Activated T-cell treated with anti-CD3 and anti-CD28 coated beads, Interleukin-2, amount 50 U/mL, for 72 hours (primary cell): ENCODE measurements at regions not wholly inside any gene's neighbourhood (a gene's known extent, or its start where the extent isn't known, plus 50 kb on each side); places are given as distances from the start of the nearest gene placed in this dataset.

Source experiments
- ATAC-seq, 2 donors: fragments of 150-1000 bp; cut with Tn5 transposase; replicated peaks in 1 of 2; 2 replicates each; pipeline ENCODE4 v1.10.0; 2021; ENCODE audit warnings: moderate library complexity in 2 of 2, mild to moderate bottlenecking in 1 of 2
- DNase-seq, 2 donors: peaks; one replicate each; pipeline ENCODE4 v3.0.0; 2021 to 2022; ENCODE audit warnings: mixed read lengths in 1 of 2
- H3K27ac Mint-ChIP-seq: one replicate; pipeline ENCODE4 v1.8.0; 2022; ENCODE audit warnings: mild to moderate bottlenecking, moderate library complexity, mixed read lengths
- H3K27me3 Mint-ChIP-seq: one replicate; pipeline ENCODE4 v1.8.0; 2022; ENCODE audit warnings: low read depth, mixed read lengths
- H3K36me3 Mint-ChIP-seq, 2 donors: one replicate each; pipeline ENCODE4 v1.8.0; 2022; ENCODE audit warnings: mixed read lengths in 2 of 2, mild to moderate bottlenecking in 1 of 2; ENCODE audit not compliant: insufficient read depth in 2 of 2
- H3K4me1 Mint-ChIP-seq: one replicate; pipeline ENCODE4 v1.8.0; 2022; ENCODE audit warnings: low read depth, mixed read lengths
- H3K4me3 Mint-ChIP-seq, 2 donors: one replicate each; pipeline ENCODE4 v1.8.0; 2022; ENCODE audit warnings: mild to moderate bottlenecking in 2 of 2, mixed read lengths in 2 of 2, moderate library complexity in 2 of 2
- H3K9me3 Mint-ChIP-seq, 2 donors: one replicate each; pipeline ENCODE4 v1.8.0; 2022; ENCODE audit warnings: mixed read lengths in 2 of 2

DNA sequence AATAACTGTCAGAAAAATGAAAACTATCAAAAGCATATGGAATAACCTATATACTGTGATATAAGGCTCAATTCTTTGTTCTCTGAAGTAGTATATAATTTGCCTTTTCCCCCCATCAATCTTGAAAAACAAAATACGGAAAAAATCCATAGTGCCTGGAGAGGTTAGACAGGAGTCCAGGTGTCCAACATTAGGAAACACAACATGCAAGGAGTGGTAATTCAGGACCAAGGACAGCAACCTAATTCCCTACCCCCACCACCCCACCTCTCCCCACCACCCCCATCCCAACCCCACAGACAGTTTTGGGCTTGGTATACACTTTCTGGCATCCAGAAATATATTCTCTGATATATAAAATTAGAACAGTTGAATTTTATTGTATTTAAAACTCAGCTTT, 55.1 kb upstream of the SLC25A26 start:
- no peak overlapping the region for H3K4me3 Mint-ChIP-seq
- ATAC-seq = no peak
- no peak for DNase-seq
- H3K27me3 Mint-ChIP-seq = no peaks in the 10 kb centered on the region
- no peaks in the 10 kb centered on the region for H3K4me1 Mint-ChIP-seq
- peaks cover 0 to 2% of the 10 kb centered on the region in 2 donors for H3K9me3 Mint-ChIP-seq
- H3K36me3 Mint-ChIP-seq = no peaks in the 10 kb centered on the region
- no peak overlapping the region for H3K27ac Mint-ChIP-seq

DNA sequence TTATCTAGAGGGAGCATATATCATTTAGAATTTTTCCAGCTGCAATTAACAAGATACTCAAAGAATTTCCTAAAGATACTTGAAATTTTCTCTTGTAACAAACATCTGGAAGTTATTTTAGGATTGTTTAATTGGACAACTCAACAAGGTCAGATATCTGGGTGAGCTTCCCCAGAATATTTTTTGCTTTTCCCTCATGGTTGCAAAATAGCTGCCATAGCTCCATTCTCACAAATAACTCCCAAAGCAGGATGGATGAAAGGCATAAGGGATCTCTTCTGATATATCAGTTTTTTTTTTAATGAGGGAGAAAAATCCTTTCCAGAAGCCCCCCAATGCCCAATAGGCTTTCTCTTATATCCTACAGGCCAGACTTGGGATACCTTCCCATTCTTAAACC, 56.6 kb upstream of the SLC25A26 start:
- H3K4me3 Mint-ChIP-seq = no peak overlapping the region
- ATAC-seq (no peak), DNase-seq (no peak)
- H3K4me1 Mint-ChIP-seq = no peaks in the 10 kb centered on the region
- H3K9me3 Mint-ChIP-seq = peaks cover 0 to 2% of the 10 kb centered on the region in 2 donors
- H3K27me3 Mint-ChIP-seq = no peaks in the 10 kb centered on the region
- H3K36me3 Mint-ChIP-seq = no peaks in the 10 kb centered on the region
- H3K27ac Mint-ChIP-seq = no peak overlapping the region

DNA sequence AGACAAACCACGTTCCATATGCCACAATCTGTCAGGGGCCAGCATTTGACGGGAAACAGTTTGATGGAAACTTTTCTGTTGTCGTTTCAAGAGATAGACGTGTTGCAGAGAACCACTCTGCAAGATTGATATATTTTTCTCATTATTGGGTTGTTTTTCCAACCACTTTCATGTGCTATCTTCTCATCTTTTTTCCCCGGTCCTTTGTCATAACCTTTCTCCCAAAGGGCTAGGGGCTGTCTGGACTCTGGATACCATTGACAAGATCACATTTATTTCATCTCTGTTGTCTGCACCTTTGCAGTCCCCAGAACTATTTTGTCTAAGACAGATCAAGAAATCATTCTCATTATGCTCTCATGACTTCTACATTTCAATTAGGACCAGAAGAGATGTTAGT, 57.6 kb upstream of the SLC25A26 start:
- H3K27me3 Mint-ChIP-seq = no peaks in the 10 kb centered on the region
- no peaks in the 10 kb centered on the region for H3K4me1 Mint-ChIP-seq
- no peak overlapping the region for H3K27ac Mint-ChIP-seq
- H3K36me3 Mint-ChIP-seq = no peaks in the 10 kb centered on the region
- ATAC-seq (no peak), DNase-seq (no peak)
- H3K4me3 Mint-ChIP-seq = no peak overlapping the region
- H3K9me3 Mint-ChIP-seq = peaks cover 0 to 2% of the 10 kb centered on the region in 2 donors

DNA sequence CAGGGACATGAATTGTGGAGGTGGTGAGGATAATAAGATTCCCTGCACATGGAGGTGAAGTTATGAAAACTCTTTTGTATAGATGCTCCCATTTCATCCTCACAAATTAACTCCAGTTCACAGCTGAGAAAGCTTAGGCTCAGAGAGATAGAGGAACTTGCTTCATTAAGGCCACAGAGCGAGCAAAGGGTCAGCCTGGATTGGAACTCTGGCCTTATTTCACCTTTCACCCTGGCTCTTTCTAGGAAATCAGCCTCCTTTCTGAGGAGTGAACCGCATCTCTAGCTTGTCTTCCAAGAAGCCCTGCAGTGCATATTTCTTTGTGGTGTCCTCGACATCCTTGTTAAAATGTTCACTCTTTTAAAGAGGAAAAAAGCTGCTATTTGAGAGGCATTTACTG, 58.0 kb upstream of the SLC25A26 start:
- H3K4me1 Mint-ChIP-seq = no peaks in the 10 kb centered on the region
- no peak for DNase-seq
- no peaks in the 10 kb centered on the region for H3K36me3 Mint-ChIP-seq
- ATAC-seq = no peak
- no peak overlapping the region for H3K27ac Mint-ChIP-seq
- H3K27me3 Mint-ChIP-seq = no peaks in the 10 kb centered on the region
- H3K4me3 Mint-ChIP-seq = no peak overlapping the region
- H3K9me3 Mint-ChIP-seq = peaks cover 0 to 2% of the 10 kb centered on the region in 2 donors

DNA sequence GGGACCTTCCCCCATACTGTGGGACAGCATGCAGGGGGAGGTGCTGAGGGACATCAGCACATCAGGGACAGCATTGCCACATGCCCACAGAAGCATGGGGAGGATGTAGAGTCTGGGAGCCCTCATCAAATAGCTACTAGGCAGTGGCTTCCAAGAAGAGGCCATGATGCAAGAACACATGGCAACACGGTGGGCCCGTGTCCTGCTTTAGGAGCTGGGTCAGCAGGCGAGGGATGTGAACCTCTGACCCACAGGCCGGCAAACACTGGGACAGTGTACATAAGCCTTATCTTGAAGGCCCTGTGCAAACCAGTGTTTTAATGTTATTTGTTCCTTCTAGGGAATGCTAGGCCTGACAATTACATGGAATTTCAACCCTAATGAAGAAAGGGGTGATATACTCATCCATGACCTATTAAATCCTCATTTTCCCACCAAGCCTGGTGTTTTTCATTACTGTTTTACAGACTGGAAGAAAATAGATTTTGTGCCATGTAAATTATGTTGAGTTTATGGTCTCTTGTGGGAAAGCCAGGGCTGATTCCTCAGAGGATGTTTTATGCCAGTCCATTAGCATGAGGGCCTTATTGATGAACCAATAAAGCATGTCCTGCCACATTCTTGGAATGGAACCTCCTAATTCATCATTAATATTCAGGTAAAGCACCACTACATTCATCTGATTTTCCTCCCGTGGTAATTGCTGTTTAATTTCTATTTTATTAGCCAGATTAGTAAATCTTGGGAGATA, 61.7 kb upstream of the SLC25A26 start:
- no peaks in the 10 kb centered on the region for H3K4me1 Mint-ChIP-seq
- no peaks in the 10 kb centered on the region for H3K9me3 Mint-ChIP-seq
- no peak overlapping the region for H3K4me3 Mint-ChIP-seq
- peaks cover 12% of the 10 kb centered on the region for H3K27me3 Mint-ChIP-seq
- no peak overlapping the region for H3K27ac Mint-ChIP-seq
- no peaks in the 10 kb centered on the region for H3K36me3 Mint-ChIP-seq
- DNase-seq = no peak
- ATAC-seq = no peak

DNA sequence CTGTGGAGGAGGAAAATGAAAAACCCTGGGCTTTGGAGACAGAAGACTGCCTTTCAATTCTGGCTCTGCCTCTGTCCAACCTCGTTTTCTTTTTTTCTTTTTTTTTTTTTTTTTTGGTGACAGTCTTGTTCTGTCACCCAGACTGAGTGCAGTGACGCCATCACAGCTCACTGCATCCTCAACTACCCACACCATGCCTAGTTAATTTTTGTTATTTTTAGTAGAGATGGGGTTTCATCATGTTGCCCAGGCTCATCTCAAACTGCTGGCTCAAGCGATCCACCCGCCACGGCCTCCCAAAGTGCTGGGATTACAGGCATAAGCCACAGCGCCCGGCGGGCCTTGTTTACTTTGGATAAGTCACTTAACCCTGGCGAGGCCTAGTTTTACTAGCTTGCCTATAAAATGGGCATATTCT, 66.3 kb upstream of the SLC25A26 start:
- Mint-ChIP-seq H3K4me1 (no peaks in the 10 kb centered on the region), H3K27ac (no peak overlapping the region), H3K27me3 (peaks cover 19% of the 10 kb centered on the region), H3K9me3 (no peaks in the 10 kb centered on the region), H3K4me3 (no peak overlapping the region), H3K36me3 (no peaks in the 10 kb centered on the region)
- DNase-seq (no peak), ATAC-seq (no peak)

DNA sequence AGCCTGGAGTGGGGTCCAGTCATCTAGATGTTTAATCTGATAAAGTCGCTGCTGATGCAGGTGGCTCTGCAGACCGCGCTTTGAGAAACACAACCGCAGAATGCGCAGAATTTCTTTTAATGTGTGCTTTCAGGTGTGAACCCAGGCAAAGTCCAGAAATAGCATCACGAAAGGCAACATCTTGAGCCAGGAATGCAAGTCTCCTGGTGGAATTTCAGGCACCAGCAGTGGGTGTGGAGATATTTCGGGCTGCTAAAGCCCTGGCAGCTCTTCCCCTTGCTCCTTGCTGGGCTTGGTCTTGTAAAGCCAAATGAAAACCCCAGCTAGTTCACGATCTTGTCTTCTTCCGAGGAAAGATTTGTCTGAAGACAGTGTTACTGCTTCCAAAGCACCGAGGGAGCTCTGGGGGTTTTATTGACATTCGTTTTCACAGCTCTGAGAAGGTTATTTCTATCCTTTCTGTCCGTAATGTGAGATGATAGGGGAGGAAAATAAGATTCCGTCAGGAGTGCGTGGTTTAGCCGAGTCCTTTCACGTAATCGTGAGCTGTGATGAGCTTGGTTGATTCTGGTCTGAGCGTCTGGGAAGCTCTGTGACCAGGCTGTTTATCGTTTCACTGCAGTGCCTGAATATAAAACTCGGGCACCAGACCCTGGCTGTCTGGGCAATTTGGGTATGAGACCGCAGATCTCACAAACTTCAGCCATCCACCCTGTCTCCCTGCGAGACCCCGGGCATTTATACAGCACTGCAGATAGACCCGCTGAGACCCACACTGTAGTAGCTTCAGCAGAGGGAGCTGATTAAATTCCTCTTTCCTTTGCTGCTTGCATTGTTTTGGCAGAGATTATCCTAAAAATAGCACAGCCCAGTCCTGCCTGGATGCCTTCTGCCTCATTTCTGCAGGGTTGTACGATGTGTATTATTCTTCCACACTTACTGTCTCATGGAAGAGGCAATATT, 67.0 kb upstream of the SLC25A26 start:
- H3K4me1 Mint-ChIP-seq = no peaks in the 10 kb centered on the region
- H3K36me3 Mint-ChIP-seq = no peaks in the 10 kb centered on the region
- H3K9me3 Mint-ChIP-seq = no peaks in the 10 kb centered on the region
- H3K27me3 Mint-ChIP-seq = peaks cover 19% of the 10 kb centered on the region
- H3K27ac Mint-ChIP-seq = no peak overlapping the region
- no peak for DNase-seq
- ATAC-seq = no peak
- H3K4me3 Mint-ChIP-seq = no peak overlapping the region

DNA sequence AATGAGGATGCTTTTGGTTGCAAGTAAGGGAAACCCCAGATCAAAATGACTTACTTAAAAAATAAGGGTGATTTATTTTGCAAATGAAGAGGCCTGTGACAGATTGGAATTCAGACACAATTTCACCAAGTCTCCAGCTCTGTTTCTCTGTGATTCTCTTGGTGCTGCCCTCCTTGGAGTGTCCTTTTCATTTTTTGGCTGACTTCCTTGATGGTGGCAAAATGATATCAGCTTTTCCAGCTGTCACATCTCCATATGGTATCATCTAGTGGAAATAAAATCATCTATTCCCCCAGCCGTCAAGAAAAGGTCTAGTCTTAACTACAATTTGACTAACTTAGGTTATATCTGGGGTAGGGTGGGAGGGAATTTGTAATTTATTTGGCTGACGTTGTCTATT, 68.5 kb upstream of the SLC25A26 start:
- ATAC-seq (no peak), DNase-seq (no peak)
- Mint-ChIP-seq H3K4me3 (no peak overlapping the region), H3K4me1 (no peaks in the 10 kb centered on the region), H3K9me3 (no peaks in the 10 kb centered on the region), H3K36me3 (no peaks in the 10 kb centered on the region), H3K27me3 (peaks cover 24% of the 10 kb centered on the region), H3K27ac (no peak overlapping the region)

DNA sequence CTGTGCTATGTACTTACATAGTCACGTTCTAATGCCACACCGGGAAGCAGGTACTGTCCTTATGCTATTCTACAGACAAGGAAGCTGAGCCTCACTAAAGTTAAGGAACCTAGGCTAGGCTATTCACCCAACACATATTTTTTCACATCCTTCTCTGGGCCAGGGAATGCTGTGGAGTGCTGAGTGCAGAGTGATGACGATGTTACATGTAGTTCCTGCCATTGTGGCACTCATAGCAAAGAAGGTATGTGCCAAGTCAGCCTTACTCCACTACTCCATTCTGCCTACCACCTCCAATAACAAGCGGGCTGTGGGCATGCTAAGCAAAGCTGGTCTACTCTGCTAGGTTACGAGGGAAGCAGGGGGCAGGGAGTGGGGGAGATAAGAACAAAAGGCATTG, 69.8 kb upstream of the SLC25A26 start:
- Mint-ChIP-seq H3K9me3 (no peaks in the 10 kb centered on the region), H3K36me3 (no peaks in the 10 kb centered on the region), H3K4me1 (no peaks in the 10 kb centered on the region), H3K27me3 (peaks cover 22% of the 10 kb centered on the region), H3K27ac (no peak overlapping the region), H3K4me3 (no peak overlapping the region)
- ATAC-seq (no peak), DNase-seq (no peak)

DNA sequence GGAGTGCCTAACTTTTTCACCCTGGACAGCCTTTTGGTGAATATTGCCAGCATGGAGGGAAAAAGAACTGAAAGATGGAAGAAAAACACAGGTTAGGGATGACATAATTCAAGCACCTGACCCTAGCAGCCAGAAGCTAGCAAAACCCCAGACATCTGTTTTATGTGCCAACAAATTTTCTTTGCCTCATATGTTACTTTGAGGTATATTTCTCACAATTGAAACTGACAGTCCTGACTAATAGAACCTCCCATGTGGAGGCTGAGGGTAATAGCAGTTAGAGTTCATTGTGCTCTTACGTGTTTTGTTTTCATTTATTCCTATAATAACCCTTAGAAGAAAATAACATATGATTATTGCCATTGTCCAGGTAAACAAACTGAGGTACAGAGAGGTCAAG, 71.5 kb upstream of the SLC25A26 start:
- Mint-ChIP-seq H3K27ac (no peak overlapping the region), H3K9me3 (no peaks in the 10 kb centered on the region), H3K4me1 (no peaks in the 10 kb centered on the region), H3K27me3 (peaks cover 12% of the 10 kb centered on the region), H3K4me3 (no peak overlapping the region), H3K36me3 (no peaks in the 10 kb centered on the region)
- no peak for ATAC-seq
- no peak for DNase-seq

DNA sequence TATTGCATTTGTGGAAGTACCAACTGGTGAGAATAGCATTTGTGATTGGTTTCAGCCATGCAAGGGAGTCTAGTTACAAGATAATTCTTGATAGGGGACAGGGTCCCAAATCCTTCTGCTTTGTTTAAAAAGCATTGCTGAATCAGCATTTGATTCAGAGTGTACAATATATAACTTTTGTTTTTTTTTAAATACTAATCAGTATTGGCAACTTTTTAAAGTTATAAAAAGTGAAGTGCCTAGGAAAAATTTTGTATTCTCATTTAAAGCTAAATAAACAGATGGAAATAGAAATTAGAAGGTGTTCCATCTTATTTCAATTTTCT, 75.4 kb upstream of the SLC25A26 start:
- H3K27me3 Mint-ChIP-seq = peaks cover 6% of the 10 kb centered on the region
- DNase-seq = no peak
- no peak for ATAC-seq
- no peaks in the 10 kb centered on the region for H3K4me1 Mint-ChIP-seq
- H3K9me3 Mint-ChIP-seq = no peaks in the 10 kb centered on the region
- H3K4me3 Mint-ChIP-seq = no peak overlapping the region
- no peak overlapping the region for H3K27ac Mint-ChIP-seq
- no peaks in the 10 kb centered on the region for H3K36me3 Mint-ChIP-seq

DNA sequence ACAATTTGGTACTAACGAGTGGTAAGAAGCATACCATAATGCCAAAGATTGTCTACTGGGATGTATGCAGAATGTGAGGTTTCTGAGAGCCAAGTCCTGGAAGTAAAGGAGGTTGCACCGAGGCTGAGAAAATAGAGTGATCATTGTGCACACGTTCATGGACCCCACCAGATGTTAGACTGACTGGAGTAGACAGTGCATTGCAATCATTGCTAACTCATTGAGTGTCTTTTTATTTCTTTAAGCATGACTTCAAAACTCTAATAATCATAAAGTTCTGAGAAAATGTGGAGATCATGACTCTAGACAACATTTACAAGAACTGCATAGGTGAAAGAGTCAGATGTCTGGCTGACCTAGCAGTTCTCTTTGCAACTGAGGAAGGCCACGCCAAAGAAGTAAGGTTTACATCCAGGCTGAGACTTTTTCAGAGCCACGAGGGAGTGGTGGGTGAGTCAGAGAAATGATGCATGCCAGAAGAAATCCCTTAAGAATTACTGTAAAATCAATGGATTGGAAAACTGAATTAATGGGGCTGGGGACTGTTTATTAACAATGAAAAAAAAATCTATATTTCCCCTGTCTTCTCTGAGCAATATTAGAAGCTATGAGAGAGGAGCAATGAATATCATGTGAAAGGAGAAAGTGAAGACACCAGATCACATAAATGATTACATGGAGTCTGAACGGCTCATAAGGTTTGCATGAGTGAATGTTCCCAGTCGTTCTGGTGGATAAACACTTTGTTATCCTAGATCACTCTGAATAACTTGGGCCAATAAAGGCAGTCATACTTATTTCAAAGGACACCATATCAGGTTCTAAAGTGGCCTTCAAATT, 76.0 kb upstream of the SLC25A26 start:
- H3K4me1 Mint-ChIP-seq = no peaks in the 10 kb centered on the region
- H3K4me3 Mint-ChIP-seq = no peak overlapping the region
- ATAC-seq = no peak

DNA sequence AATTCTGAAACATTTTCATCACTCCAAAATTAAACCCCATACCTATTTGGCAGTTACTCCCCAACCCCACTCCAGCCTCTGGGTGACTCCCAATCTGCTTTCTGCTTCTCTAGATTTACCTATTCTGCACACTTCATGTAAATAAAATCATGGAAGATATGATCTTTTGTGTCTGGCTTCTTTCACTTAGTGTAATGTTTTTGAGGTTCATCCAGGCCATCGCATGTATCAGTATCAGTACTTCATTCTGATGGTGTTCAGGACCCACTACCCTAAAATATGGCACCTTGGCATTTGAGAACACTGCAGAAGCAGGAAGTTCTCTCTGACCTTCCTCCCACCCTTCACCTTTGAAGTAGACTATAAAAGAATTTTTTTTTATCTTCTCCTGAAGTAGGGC, 78.7 kb upstream of the SLC25A26 start:
- Mint-ChIP-seq H3K4me1 (no peaks in the 10 kb centered on the region), H3K27me3 (peaks cover 8% of the 10 kb centered on the region), H3K27ac (no peak overlapping the region), H3K36me3 (no peaks in the 10 kb centered on the region), H3K4me3 (no peak overlapping the region), H3K9me3 (no peaks in the 10 kb centered on the region)
- ATAC-seq (no peak), DNase-seq (no peak)

More for the DNA sequence above, 76.0 kb upstream of the SLC25A26 start:
- no peak for DNase-seq
- Mint-ChIP-seq H3K9me3 (no peaks in the 10 kb centered on the region), H3K27ac (no peak overlapping the region), H3K36me3 (no peaks in the 10 kb centered on the region), H3K27me3 (peaks cover 6% of the 10 kb centered on the region)
